ENCODE measurements at regions not wholly inside any gene's neighbourhood (a gene's known extent, or its start where the extent isn't known, plus 50 kb on each side); places are given as distances from the start of the nearest gene placed in this dataset.

GRCh38 chr2:71749671-71750101, 296.3 kb downstream of the DYSF start:
- DNase-seq = no peak

GRCh38 chr2:71748227-71748626, 294.9 kb downstream of the DYSF start:
- no peak for DNase-seq

GRCh38 chr2:71747559-71747958, 294.2 kb downstream of the DYSF start:
- DNase-seq = no peak

- DNase-seq = no peak
Observed at GRCh38 chr2:71746946-71747501, 293.7 kb downstream of the DYSF start.

GRCh38 chr2:71744781-71745180, 291.4 kb downstream of the DYSF start:
- no peak for DNase-seq

GRCh38 chr2:71743995-71744675, 290.8 kb downstream of the DYSF start:
- no peak for DNase-seq

GRCh38 chr2:71742953-71743601, 289.7 kb downstream of the DYSF start:
- DNase-seq = no peak

GRCh38 chr2:71736986-71737385, 283.6 kb downstream of the DYSF start:
- no peak for DNase-seq

GRCh38 chr2:71736091-71736861, 282.9 kb downstream of the DYSF start:
- peak; percentile 81 for DNase-seq

Data from DMS79 treated with DMSO at 0.1 percent for 48 hours (cell line).